OCI-LY3 (cell line): ENCODE measurements at regions not wholly inside any gene's neighbourhood (a gene's known extent, or its start where the extent isn't known, plus 50 kb on each side); places are given as distances from the start of the nearest gene placed in this dataset.

Experiments
- CTCF ChIP-seq: fragments of 200-600, 300-600 bp; sonication (generic); IDR thresholded peaks from 2 replicates; pipeline ENCODE4 v1.5.1; 2014; ENCODE audit warnings: antibody characterized with exemption, low read length, low read depth
- EZH2phosphoT487 ChIP-seq: fragments of 200-600 bp; shearing (Covaris generic); IDR thresholded peaks from 2 replicates; pipeline ENCODE4 v1.6.1; 2018; ENCODE audit warnings: antibody characterized with exemption, mixed run types, low read depth

GRCh38 chr5:124883681-124884080 lies 137.2 kb upstream of the ZNF608 start:
- TF ChIP-seq CTCF (no peak), EZH2phosphoT487 (no peak)
